Mesenchymal stem cell (in vitro differentiated cells and primary cell): ENCODE measurements at regions not wholly inside any gene's neighbourhood (a gene's known extent, or its start where the extent isn't known, plus 50 kb on each side); places are given as distances from the start of the nearest gene placed in this dataset.

Experiments used
- DNase-seq: peaks from one replicate; pipeline ENCODE4 v3.0.0-alpha.2; 2013
- H2AFZ ChIP-seq: one replicate; pipeline ENCODE4 v1.6.1; 2013; ENCODE audit warnings: low read depth, mild to moderate bottlenecking, control low read depth, inconsistent platforms, low read length, moderate library complexity
- H2AK5ac ChIP-seq: 2 replicates; pipeline ENCODE4 v1.6.1; 2013; ENCODE audit warnings: low read length, moderate library complexity, mild to moderate bottlenecking, inconsistent platforms; ENCODE audit not compliant: severe bottlenecking
- H2BK120ac ChIP-seq: one replicate; pipeline ENCODE4 v1.6.1; 2013; ENCODE audit warnings: low read depth, mild to moderate bottlenecking, inconsistent platforms, low read length, moderate library complexity
- H2BK12ac ChIP-seq, 2 experiments: one replicate each; pipeline ENCODE4 v1.6.1; 2013; ENCODE audit warnings: inconsistent platforms in 2 of 2, low read length in 2 of 2, mild to moderate bottlenecking in 2 of 2, moderate library complexity in 2 of 2, control low read depth in 1 of 2
- H2BK15ac ChIP-seq: one replicate; pipeline ENCODE4 v1.6.1; 2013; ENCODE audit warnings: mild to moderate bottlenecking, low read depth, inconsistent platforms; ENCODE audit not compliant: poor library complexity, severe bottlenecking
- H2BK5ac ChIP-seq: 2 replicates; pipeline ENCODE4 v1.6.1; 2013; ENCODE audit warnings: low read depth, mild to moderate bottlenecking, low read length, control low read depth, inconsistent platforms; ENCODE audit not compliant: poor library complexity, severe bottlenecking
- H3K14ac ChIP-seq, 2 experiments: one replicate each; pipeline ENCODE4 v1.6.1; 2013; ENCODE audit warnings: inconsistent platforms in 2 of 2, low read length in 2 of 2, control low read depth in 1 of 2, mild to moderate bottlenecking in 1 of 2, moderate library complexity in 1 of 2
- H3K18ac ChIP-seq, 2 experiments: one replicate each; pipeline ENCODE4 v1.6.1; 2013; ENCODE audit warnings: inconsistent platforms in 2 of 2, low read length in 2 of 2, control low read depth in 1 of 2, low read depth in 1 of 2, mild to moderate bottlenecking in 1 of 2
- H3K23ac ChIP-seq, 2 experiments: one replicate each; pipeline ENCODE4 v1.6.1; 2013; ENCODE audit warnings: inconsistent platforms in 2 of 2, low read length in 2 of 2, mild to moderate bottlenecking in 2 of 2, moderate library complexity in 2 of 2, control low read depth in 1 of 2
- H3K27ac ChIP-seq: 2 replicates; pipeline ENCODE4 v1.5.1; 2013; ENCODE audit warnings: mild to moderate bottlenecking, moderate library complexity, low read length, control low read depth, inconsistent platforms; ENCODE audit not compliant: poor library complexity, severe bottlenecking
- H3K27me3 ChIP-seq, 2 experiments: 2 replicates each; pipeline versions ENCODE4 v1.6.1 to v1.7.0; 2013; ENCODE audit warnings: low read length in 2 of 2, mild to moderate bottlenecking in 2 of 2, moderate library complexity in 2 of 2, control low read depth in 1 of 2, inconsistent platforms in 1 of 2; ENCODE audit not compliant: control insufficient read depth in 1 of 2, insufficient read depth in 1 of 2
- H3K36me3 ChIP-seq, 2 experiments: 2 replicates each; pipeline versions ENCODE4 v1.6.1 to v1.7.0; 2013; ENCODE audit warnings: low read length in 2 of 2, control low read depth in 1 of 2, inconsistent platforms in 1 of 2, low read depth in 1 of 2, mild to moderate bottlenecking in 1 of 2; ENCODE audit not compliant: insufficient read depth in 2 of 2, control insufficient read depth in 1 of 2
- H3K4ac ChIP-seq, 2 experiments: one replicate each; pipeline ENCODE4 v1.6.1; 2013; ENCODE audit warnings: inconsistent platforms in 2 of 2, low read length in 2 of 2, mild to moderate bottlenecking in 2 of 2, moderate library complexity in 2 of 2, control low read depth in 1 of 2, low read depth in 1 of 2
- H3K4me1 ChIP-seq: 2 replicates; pipeline ENCODE4 v1.6.1; 2013; ENCODE audit warnings: low read depth, low read length, control low read depth; ENCODE audit not compliant: control insufficient read depth, insufficient read depth
- H3K4me2 ChIP-seq: 2 replicates; pipeline ENCODE4 v1.6.1; 2013; ENCODE audit warnings: low read length, mild to moderate bottlenecking, inconsistent platforms; ENCODE audit not compliant: poor library complexity, severe bottlenecking
- H3K4me3 ChIP-seq, 2 experiments: 2 replicates each; pipeline versions ENCODE4 v1.5.1 to v1.7.0; 2013; ENCODE audit warnings: low read length in 2 of 2, mild to moderate bottlenecking in 2 of 2, control low read depth in 1 of 2, low read depth in 1 of 2; ENCODE audit not compliant: insufficient read depth in 1 of 2
- H3K79me1 ChIP-seq: replicated peaks from 2 replicates; pipeline ENCODE4 v1.6.1; 2013; ENCODE audit warnings: mild to moderate bottlenecking, control low read depth, low read length, inconsistent platforms; ENCODE audit not compliant: poor library complexity, severe bottlenecking
- H3K9ac ChIP-seq: 2 replicates; pipeline ENCODE4 v1.7.0; 2013; ENCODE audit warnings: mild to moderate bottlenecking, low read length, moderate library complexity
- H3K9me3 ChIP-seq: 2 replicates; pipeline ENCODE4 v1.7.0; 2013; ENCODE audit warnings: mild to moderate bottlenecking, low read length; ENCODE audit not compliant: control insufficient read depth
- H4K8ac ChIP-seq: one replicate; pipeline ENCODE4 v1.6.1; 2013; ENCODE audit warnings: inconsistent platforms, mild to moderate bottlenecking, low read length, moderate library complexity
- H4K91ac ChIP-seq: one replicate; pipeline ENCODE4 v1.6.1; 2013; ENCODE audit warnings: mild to moderate bottlenecking, low read length, inconsistent platforms
- WGBS: methylation state at CpG from one replicate; pipeline ENCODE4 v1.1.7; 2013; ENCODE audit warnings: mixed read lengths; 5-methylcytosine and 5-hydroxymethylcytosine counted together

DNA sequence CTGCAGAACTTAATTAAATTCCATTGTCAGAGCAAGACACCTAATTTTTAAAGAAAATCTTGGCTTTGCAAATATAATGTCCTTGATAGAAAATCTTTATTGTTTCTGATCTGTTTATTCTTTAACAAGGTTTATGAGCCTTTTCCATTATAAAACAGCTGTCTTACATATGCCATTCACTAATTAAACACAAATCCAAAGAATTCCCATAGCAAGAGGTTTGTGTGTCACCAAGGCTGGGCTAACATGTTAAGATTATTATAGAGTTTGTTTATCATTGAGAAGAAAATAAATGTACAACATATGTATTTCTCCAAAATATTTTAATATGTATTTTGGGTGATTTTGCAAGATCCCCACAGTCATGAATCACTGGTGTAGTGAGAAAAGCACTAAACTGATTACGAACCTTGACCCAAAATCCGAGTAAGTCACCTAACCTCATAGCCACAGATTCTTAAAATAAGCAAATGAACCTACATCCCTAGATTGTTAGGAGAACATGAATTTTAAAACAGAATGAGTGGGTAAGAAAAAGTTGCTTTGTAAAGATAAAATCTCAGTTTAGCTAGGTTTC, 694.8 kb upstream of the INTU start:
- Histone ChIP-seq H2AK5ac (no peak overlapping the region), H3K14ac (no peak overlapping the region), H2BK5ac (no peak overlapping the region), H3K18ac (no peak overlapping the region), H3K4me1 (no peaks in the 10 kb centered on the region), H3K4me3 (no peak overlapping the region), H3K27me3 (no peaks in the 10 kb centered on the region), H3K4me2 (no peak overlapping the region), H3K36me3 (no peaks in the 10 kb centered on the region), H2BK15ac (no peak overlapping the region), H4K91ac (no peak overlapping the region), H3K4ac (no peak overlapping the region), H2BK12ac (no peak overlapping the region), H2AFZ (no peak overlapping the region), H3K9ac (no peak overlapping the region), H3K79me1 (no peaks in the 10 kb centered on the region), H4K8ac (no peak overlapping the region), H2BK120ac (no peak overlapping the region), H3K27ac (no peak overlapping the region), H3K9me3 (no peaks in the 10 kb centered on the region), H3K23ac (no peak overlapping the region)
- no CpG with 5 or more reads among the region's 2 CpGs for WGBS
- DNase-seq = no peak

DNA sequence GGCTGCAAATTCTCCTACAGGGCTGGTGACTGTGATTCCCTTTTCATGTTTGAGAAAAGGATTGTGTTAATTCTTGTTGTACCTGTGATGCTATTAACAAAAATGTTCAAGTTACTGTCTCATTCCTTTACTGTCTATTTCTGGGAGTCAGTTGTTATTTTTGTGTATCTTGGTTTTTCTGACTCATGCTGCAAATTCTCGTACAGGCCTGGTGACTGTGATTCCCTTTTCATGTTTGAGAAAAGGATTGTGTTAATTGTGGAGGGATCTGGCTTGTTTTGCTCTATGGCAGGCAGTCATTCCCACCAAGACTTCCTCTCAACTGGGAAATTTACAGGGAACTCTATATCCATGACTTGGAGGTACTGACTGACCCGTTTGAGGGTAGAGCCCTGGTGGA, 693.4 kb upstream of the INTU start:
- peak; percentile 72 for DNase-seq
- Histone ChIP-seq H2BK5ac (no peak overlapping the region), H3K14ac (no peak overlapping the region), H3K4me3 (no peak overlapping the region), H3K27ac (peak overlapping the region; percentile 86), H2BK12ac (no peak overlapping the region), H3K23ac (no peak overlapping the region), H2AK5ac (no peak overlapping the region), H2BK120ac (no peak overlapping the region), H2AFZ (no peak overlapping the region), H3K36me3 (no peaks in the 10 kb centered on the region), H3K4me1 (no peaks in the 10 kb centered on the region), H3K27me3 (no peaks in the 10 kb centered on the region), H3K79me1 (no peaks in the 10 kb centered on the region), H2BK15ac (no peak overlapping the region), H3K4me2 (no peak overlapping the region), H3K18ac (peak overlapping the region in 1 of 2 experiments; percentile 30), H4K8ac (no peak overlapping the region), H3K9ac (peak overlapping the region; percentile 65), H3K4ac (no peak overlapping the region), H3K9me3 (no peaks in the 10 kb centered on the region), H4K91ac (no peak overlapping the region)
- WGBS = 0% methylated on average over 1 of the region's 2 CpGs

DNA sequence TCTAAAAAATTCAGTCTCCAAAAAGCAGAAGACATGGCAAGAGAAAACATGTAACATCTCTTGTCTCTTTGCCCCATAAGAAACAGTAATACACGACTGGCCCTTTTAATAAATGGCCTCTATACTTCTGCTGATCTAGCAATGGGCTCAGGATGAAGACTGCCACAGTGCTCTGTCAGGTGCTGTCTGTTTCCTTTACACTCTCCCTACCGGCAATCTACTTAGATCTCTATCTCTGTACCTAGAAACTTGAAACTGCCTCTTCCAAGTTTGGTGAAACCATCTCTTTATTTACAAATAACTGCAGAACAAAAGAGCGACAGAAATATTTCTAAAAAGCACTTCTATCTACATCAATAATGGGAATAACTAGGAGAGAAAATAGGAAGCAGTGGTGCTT, 685.2 kb upstream of the INTU start:
- no peak overlapping the region for H3K4me2 ChIP-seq
- H2BK15ac ChIP-seq = no peak overlapping the region
- no peak overlapping the region for H3K23ac ChIP-seq
- H2AFZ ChIP-seq = no peak overlapping the region
- H3K9ac ChIP-seq = no peak overlapping the region
- H4K91ac ChIP-seq = no peak overlapping the region
- H3K4me1 ChIP-seq = no peaks in the 10 kb centered on the region
- no peak overlapping the region for H2BK120ac ChIP-seq
- H3K79me1 ChIP-seq = no peaks in the 10 kb centered on the region
- no peak overlapping the region for H3K14ac ChIP-seq
- no peaks in the 10 kb centered on the region for H3K9me3 ChIP-seq
- no peak overlapping the region for H2BK5ac ChIP-seq
- H4K8ac ChIP-seq = no peak overlapping the region
- no peaks in the 10 kb centered on the region for H3K36me3 ChIP-seq
- H3K4ac ChIP-seq = no peak overlapping the region
- no peak for DNase-seq
- H2BK12ac ChIP-seq = no peak overlapping the region
- no peak overlapping the region for H2AK5ac ChIP-seq
- no peak overlapping the region for H3K27ac ChIP-seq
- 67% methylated on average over 2 of the region's 3 CpGs for WGBS
- no peak overlapping the region for H3K4me3 ChIP-seq
- H3K27me3 ChIP-seq = no peaks in the 10 kb centered on the region
- H3K18ac ChIP-seq = no peak overlapping the region

DNA sequence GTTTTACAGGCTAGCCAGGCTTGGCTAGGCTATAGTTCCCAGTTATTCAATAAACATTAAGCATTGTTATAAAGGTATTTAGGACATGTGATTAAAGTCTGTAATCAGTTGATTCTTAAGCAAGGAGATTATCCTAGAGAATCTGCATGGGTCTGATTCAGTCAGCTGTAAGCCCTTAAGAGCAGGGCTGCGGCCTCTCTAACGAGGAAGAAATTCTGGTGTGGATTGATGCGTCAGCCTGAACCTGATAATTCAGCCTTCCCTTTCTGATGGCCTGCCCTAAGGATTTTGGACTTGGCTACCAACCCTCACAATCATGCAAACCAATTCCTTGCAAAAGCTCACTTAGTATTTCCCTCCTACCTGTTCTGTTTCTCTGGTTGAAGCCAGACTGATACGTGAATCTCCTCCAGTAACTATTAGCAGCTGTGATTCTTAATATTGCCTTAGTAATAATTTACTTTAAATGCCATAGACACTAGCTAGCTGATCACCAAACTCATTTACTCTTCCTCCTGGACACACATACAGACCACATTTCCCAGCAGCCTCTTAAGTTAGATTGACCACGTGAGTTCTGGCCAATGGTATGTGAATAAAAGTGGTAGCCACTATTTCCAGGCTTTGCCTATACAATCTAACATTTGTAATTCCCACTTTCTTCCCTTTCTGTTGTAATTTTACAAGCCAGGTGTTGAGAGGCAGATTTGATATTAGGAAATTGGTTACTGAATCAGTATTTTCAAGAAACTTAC, 678.0 kb upstream of the INTU start:
- 97% methylated on average over 4 of the region's 5 CpGs for WGBS
- H3K27ac ChIP-seq = no peak overlapping the region

More for the DNA sequence above, 678.0 kb upstream of the INTU start:
- no peaks in the 10 kb centered on the region for H3K79me1 ChIP-seq
- H4K91ac ChIP-seq = no peak overlapping the region
- no peak overlapping the region for H3K14ac ChIP-seq
- H3K27me3 ChIP-seq = no peaks in the 10 kb centered on the region
- no peaks in the 10 kb centered on the region for H3K36me3 ChIP-seq
- no peak overlapping the region for H3K4me2 ChIP-seq
- H2BK12ac ChIP-seq = no peak overlapping the region
- no peak overlapping the region for H3K4me3 ChIP-seq
- H3K4ac ChIP-seq = no peak overlapping the region
- H3K9ac ChIP-seq = no peak overlapping the region
- no peaks in the 10 kb centered on the region for H3K9me3 ChIP-seq
- no peak overlapping the region for H2BK120ac ChIP-seq
- H3K18ac ChIP-seq = no peak overlapping the region
- peaks cover 2% of the 10 kb centered on the region for H3K4me1 ChIP-seq
- H4K8ac ChIP-seq = no peak overlapping the region
- no peak overlapping the region for H2AK5ac ChIP-seq
- no peak for DNase-seq
- no peak overlapping the region for H2BK5ac ChIP-seq
- H3K23ac ChIP-seq = no peak overlapping the region
- no peak overlapping the region for H2AFZ ChIP-seq
- no peak overlapping the region for H2BK15ac ChIP-seq
